ENCODE measurements at regions not wholly inside any gene's neighbourhood (a gene's known extent, or its start where the extent isn't known, plus 50 kb on each side); places are given as distances from the start of the nearest gene placed in this dataset.

- no peaks in the 10 kb centered on the region for H4K20me1 ChIP-seq (ENCODE audit: insufficient read depth, low read length)
- no peak overlapping the region for H3K9ac ChIP-seq (ENCODE audit: low read length)
- DNase-seq, result no peak
- H3K27ac ChIP-seq (ENCODE audit: low read length), result no peak overlapping the region
- H3K79me2 ChIP-seq (ENCODE audit: low read length), result no peaks in the 10 kb centered on the region
- no peaks in the 10 kb centered on the region for H3K27me3 ChIP-seq (replicated peaks; ENCODE audit: insufficient read depth, low read length)
- H3F3A ChIP-seq (ENCODE audit: insufficient read depth, low read length), result no peaks in the 10 kb centered on the region
- TF ChIP-seq EZH2phosphoT487 (IDR thresholded peaks at IDR 0.05; ENCODE audit: low read length), result no peak
- no peak for TF ChIP-seq CTCF (IDR thresholded peaks at IDR 0.05; ENCODE audit: low read length)
- TF ChIP-seq EZH2 (optimal IDR thresholded peaks at IDR 0.05; ENCODE audit: low read depth, low read length), result no peak
- H3K4me1 ChIP-seq (ENCODE audit: low read length), result no peaks in the 10 kb centered on the region
- H3K9me2 ChIP-seq (replicated peaks; ENCODE audit: insufficient read depth, low read length), result no peaks in the 10 kb centered on the region
- no peak overlapping the region for H2AFZ ChIP-seq (ENCODE audit: low read length)
- no peak overlapping the region for H3K4me3 ChIP-seq (ENCODE audit: low read length)
- no peaks in the 10 kb centered on the region for H3K36me3 ChIP-seq (replicated peaks; ENCODE audit: insufficient read depth, low read length)
- no peaks in the 10 kb centered on the region for H3K9me3 ChIP-seq (replicated peaks; ENCODE audit: insufficient read depth, low read length)
- no peak overlapping the region for H3K4me2 ChIP-seq (ENCODE audit: low read depth, low read length)
These were observed 50.8 kb upstream of the EGR2 start for GRCh38 chr10:62866941-62867340.

- Histone ChIP-seq H3K9ac (ENCODE audit: low read length) (no peak overlapping the region), H3K4me3 (ENCODE audit: low read length) (no peak overlapping the region), H3K27me3 (replicated peaks; ENCODE audit: insufficient read depth, low read length) (no peaks in the 10 kb centered on the region), H3F3A (ENCODE audit: insufficient read depth, low read length) (no peaks in the 10 kb centered on the region), H3K9me3 (replicated peaks; ENCODE audit: insufficient read depth, low read length) (no peaks in the 10 kb centered on the region), H2AFZ (ENCODE audit: low read length) (no peak overlapping the region), H3K4me2 (ENCODE audit: low read depth, low read length) (no peak overlapping the region), H3K36me3 (replicated peaks; ENCODE audit: insufficient read depth, low read length) (no peaks in the 10 kb centered on the region), H3K79me2 (ENCODE audit: low read length) (no peaks in the 10 kb centered on the region), H3K27ac (ENCODE audit: low read length) (no peak overlapping the region), H3K9me2 (replicated peaks; ENCODE audit: insufficient read depth, low read length) (no peaks in the 10 kb centered on the region), H3K4me1 (ENCODE audit: low read length) (no peaks in the 10 kb centered on the region), H4K20me1 (ENCODE audit: insufficient read depth, low read length) (no peaks in the 10 kb centered on the region)
- TF ChIP-seq EZH2 (optimal IDR thresholded peaks at IDR 0.05; ENCODE audit: low read depth, low read length), result no peak
- TF ChIP-seq EZH2phosphoT487 (IDR thresholded peaks at IDR 0.05; ENCODE audit: low read length), result no peak
- TF ChIP-seq CTCF (IDR thresholded peaks at IDR 0.05; ENCODE audit: low read length), result no peak
- DNase-seq, result no peak
These were observed 50.3 kb upstream of the EGR2 start for GRCh38 chr10:62866451-62866850.
